Suppressor macrophage treated with lipopolysaccharide for 4 hours (primary cell): ENCODE measurements at regions not wholly inside any gene's neighbourhood (a gene's known extent, or its start where the extent isn't known, plus 50 kb on each side); places are given as distances from the start of the nearest gene placed in this dataset.
"Not testable (repeated sequence)": the region's sequence is repeated elsewhere in the genome, so short reads cannot be mapped to it uniquely, and the experiment has no call there.

ENCODE experiments used
- DNase-seq: peaks from one replicate; pipeline ENCODE4 v3.0.0-alpha.2; 2020

GRCh38 chr6:94902974-94903628 lies 674.2 kb upstream of the MANEA start:
- no peak for DNase-seq

DNA sequence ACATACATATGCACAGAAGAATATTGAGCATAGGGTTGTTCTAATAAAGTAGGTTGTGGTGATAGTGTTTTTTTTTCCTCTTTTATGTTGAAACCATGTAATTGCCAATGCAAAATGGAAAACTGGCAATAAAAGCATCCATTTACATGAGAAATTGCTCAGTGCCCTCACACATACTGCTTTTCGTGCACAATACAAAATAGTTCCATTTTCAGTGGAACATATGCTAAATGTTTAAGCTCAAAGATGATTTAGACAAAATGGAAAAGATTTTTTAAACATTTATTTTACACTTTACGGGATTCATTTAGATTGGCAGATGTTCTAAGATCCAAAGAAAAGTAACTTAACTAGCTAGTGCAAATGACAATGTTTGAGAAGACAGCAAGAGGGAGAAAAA lies 678.1 kb upstream of the MANEA start:
- DNase-seq: no peak

GRCh38 chr6:94894300-94894699 lies 683.0 kb upstream of the MANEA start:
- DNase-seq: no peak

- DNase-seq: no peak
These were observed 684.0 kb upstream of the MANEA start for GRCh38 chr6:94893327-94893726.

DNA sequence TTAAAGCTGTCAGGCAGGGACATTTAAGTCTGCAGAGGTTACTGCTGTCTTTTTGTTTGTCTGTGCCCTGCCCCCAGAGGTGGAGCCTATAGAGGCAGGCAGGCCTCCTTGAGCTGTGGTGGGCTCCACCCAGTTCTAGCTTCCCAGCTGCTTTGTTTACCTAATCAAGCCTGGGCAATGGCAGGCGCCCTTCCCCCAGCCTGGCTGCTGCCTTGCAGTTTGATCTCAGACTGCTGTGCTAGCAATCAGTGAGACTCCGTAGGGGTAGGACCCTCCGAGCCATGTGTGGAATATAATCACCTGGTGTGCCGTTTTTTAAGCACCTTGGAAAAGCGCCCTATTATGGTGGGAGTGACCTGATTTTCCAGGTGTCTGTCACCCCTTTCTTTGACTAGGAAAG lies 703.5 kb upstream of the MANEA start:
- not testable (repeated sequence) for DNase-seq

DNA sequence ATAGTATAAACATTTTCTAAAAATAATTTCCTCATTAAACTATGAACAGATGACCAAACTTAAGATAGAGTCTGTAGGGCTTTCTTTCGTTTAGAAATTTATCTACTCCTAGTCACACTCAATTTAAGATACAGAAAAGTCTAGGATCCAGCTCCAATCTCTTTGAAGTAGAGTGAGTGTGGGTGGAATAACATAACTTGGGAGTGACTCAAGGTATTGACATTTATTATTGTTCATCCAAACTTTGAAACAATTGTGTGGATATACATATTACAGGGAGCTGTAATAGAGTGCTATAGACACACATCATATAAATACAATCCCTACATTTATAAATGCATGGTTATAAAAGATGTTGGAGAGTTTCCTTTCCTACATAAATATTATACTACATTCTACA lies 715.2 kb upstream of the MANEA start:
- DNase-seq: no peak

- DNase-seq: no peak
These were observed 717.4 kb upstream of the MANEA start for GRCh38 chr6:94859924-94860323.

- DNase-seq: not testable (repeated sequence)
These were observed 720.3 kb upstream of the MANEA start for GRCh38 chr6:94856999-94857398.

GRCh38 chr6:94851329-94851728 lies 726.0 kb upstream of the MANEA start:
- not testable (repeated sequence) for DNase-seq

DNA sequence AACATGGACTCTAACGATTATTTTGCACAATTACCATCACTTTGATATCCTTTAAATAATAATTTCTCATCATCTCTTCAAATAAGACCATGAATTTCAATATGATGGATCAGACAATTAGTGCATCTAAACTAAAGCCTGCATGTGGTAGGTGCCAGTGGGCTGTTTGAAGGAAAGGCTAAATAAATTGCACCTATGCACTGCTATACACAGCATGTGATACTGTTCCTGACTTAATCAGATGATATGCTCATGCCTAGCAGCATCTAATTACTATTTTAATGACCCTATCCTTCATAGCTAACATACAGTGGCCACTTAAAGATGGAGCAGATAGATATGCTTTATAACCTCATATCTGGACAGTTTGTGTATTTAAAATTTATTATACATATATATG lies 731.6 kb upstream of the MANEA start:
- DNase-seq: no peak

GRCh38 chr6:94835264-94835663 lies 742.1 kb upstream of the MANEA start:
- no peak for DNase-seq

DNA sequence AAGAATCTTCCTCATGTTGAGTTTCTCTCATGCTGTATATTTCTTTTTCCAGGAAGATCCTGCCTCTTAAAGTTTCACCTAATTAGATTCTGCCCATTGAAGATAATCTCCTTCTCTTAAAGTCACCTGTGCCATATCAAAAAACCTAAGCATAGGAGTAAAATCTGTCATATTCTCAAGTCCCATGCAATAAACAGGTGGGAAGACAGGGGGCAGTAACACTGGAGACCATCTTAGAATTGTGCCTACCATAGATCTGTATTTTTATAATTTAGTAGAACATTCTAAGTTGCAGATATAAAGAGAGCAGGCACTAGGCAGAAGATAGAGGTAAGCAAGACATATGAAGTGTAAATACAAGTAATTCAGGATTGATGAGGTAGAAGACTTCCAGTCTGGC lies 763.5 kb upstream of the MANEA start:
- DNase-seq: no peak

DNA sequence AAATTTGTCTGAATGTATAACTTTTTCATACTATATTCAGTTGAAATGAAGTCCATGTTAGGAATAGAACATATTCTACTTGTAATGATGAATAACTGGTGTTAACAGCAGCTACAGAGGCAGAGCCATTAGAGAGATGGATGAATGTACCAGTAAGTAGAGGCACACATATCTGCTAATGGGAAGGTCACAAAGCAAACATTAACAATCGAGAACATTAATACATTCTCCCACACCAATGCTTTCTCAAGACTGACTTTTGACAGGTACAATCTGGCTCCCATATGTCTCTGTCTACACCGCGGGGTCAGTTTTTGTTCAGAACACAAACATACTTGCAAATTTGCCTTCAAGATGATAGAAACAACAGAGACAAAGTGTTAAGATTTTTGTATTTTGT lies 776.0 kb upstream of the MANEA start:
- no peak for DNase-seq

DNA sequence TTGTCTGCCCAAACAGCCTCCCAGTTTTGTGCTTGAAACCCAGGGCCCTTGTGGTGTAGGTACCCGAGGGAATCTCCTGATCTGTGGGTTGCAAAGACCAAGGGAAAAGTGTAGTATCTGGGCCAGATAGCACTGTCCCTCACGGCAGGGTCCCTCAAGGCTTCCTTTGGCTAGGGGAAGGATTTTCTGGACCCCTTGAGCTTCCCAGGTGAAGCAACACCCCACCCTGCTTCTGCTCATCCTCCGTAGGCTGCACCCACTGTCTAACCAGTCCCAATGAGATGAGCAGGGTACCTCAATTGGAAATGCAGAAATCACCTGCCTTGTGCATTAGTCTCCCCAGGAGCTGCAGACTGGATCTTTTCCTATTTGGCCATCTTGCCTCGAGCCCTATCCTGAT lies 791.8 kb upstream of the MANEA start:
- DNase-seq: no peak

DNA sequence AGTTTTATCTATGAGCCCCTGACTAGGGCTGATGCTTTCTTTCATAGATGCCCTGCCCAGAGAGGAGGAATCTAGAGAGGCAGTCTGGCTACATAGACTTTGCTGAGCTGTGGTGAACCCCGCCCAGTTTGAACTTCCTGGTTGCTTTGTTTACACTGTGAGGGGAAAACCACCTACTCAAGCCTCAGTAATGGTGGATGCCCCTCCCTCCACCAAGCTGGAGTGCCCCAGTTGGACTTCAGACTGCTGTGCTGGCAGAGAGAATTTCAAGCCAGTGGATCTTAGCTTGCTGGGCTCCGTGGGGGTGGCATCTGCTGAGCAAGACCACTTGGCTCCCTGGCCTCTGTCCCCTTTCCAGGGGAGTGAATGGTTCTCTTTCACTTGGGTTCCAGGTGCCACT lies 792.3 kb upstream of the MANEA start:
- DNase-seq: not testable (repeated sequence)

GRCh38 chr6:94769197-94769596 lies 808.1 kb upstream of the MANEA start:
- DNase-seq: no peak

GRCh38 chr6:94751641-94752329 lies 825.5 kb upstream of the MANEA start:
- peak; percentile 27 for DNase-seq

- DNase-seq: no peak
These were observed 841.1 kb upstream of the MANEA start for GRCh38 chr6:94736236-94736635.

- no peak for DNase-seq
These were observed 842.1 kb upstream of the MANEA start for GRCh38 chr6:94735270-94735669.

DNA sequence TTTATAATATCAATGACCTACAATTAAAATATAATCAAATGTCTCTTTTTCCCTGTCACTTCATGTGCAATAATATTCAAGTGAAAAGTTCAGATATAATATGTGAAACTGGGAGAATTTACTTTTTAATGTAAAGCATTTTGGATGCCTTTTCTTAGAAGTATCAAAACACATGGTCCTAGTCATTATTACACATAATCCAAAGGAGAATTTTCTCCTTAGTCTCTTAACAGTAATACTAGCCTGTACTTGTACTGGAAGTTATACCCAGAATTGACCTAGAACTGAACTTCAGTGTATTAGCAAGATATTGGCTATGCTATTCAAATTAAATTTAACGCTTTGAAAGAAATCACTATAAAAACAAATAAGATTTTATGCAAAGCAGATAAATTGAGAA lies 842.6 kb upstream of the MANEA start:
- no peak for DNase-seq

GRCh38 chr6:94733066-94733465 lies 844.3 kb upstream of the MANEA start:
- DNase-seq: no peak

- DNase-seq: no peak
These were observed 849.6 kb upstream of the MANEA start for GRCh38 chr6:94727710-94728109.

DNA sequence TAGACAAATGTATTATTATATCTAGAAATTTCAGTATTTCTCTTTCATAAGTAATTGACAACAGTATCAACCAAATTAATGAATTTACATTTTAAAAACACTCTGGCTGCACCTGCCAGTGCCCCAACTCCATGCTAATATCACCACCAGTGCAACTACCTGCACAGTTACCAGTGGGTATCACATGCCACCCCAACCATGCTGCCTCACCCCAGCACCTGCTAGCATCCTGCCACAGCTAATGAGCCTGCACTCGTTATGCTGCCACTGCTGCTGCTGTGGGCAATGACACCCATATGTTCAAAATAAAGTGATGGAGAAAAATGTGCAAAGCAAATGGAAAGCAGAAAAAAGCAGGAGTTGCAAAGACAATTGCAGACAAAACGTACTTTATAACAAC lies 855.9 kb upstream of the MANEA start:
- DNase-seq: no peak

DNA sequence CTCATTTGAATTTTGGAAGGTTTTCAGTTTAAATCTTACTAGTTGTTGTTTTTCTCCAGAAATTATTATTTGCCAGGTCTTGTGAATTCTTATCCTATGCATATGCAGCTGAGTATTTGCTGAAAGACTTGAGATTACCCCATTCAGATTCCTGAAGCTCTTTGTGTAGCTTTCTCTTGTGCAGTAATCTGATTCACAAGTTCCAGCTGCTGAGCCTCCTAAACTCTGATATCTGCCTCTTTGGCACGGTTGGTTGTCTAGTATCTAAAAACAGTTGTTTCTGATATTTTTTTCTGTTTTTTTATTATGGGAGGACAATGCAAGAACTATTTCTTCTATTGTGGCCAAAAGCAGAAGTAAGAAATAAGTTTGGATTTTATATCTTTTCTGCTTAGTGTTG lies 863.9 kb upstream of the MANEA start:
- DNase-seq: no peak

DNA sequence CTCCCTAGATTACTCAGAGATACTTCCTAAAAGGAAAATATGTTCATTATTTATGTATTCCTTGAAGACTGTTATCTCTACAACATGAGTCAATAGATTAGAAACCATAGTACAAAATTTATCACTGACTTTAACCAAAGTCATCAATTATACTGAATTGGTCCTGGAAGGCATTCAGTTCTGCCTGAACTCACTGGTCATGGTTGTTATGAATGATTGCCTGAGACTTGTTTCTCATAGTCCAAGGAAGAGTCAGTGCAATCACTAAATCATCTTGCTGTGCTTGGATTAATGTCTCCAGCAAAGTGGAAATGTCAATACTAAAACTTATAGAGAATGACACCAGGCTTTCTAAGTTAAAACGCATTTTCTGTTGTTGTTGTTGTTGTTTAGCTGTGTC lies 878.6 kb upstream of the MANEA start:
- no peak for DNase-seq
